GM23338 (cell line): ENCODE measurements at regions not wholly inside any gene's neighbourhood (a gene's known extent, or its start where the extent isn't known, plus 50 kb on each side); places are given as distances from the start of the nearest gene placed in this dataset.

Experiments used
- ATAC-seq: fragments of 200-7000 bp; cut with Tn5 transposase; 3 replicates; pipeline ENCODE4 v1.9.1; 2020
- DNase-seq: peaks from one replicate; pipeline ENCODE4 v3.0.0-alpha.2; 2015; ENCODE audit warnings: low spot score
- H2AFZ ChIP-seq: fragments of 200-600 bp; sonication (generic); 2 replicates; pipeline ENCODE4 v1.8.0; 2016; ENCODE audit warnings: antibody characterized with exemption, mild to moderate bottlenecking, moderate library complexity
- H3F3A ChIP-seq: fragments of 200-600 bp; sonication (generic); replicated peaks from 2 replicates; pipeline ENCODE4 v1.8.0; 2017; ENCODE audit warnings: antibody characterized with exemption, mixed run types, low read depth
- H3K27ac ChIP-seq: fragments of 200-600 bp; sonication (generic); 2 replicates; pipeline ENCODE4 v1.6.1; 2016; ENCODE audit warnings: low read depth
- H3K27me3 ChIP-seq: fragments of 200-600 bp; sonication (generic); 2 replicates; pipeline ENCODE4 v1.8.0; 2016; ENCODE audit warnings: mild to moderate bottlenecking, mixed run types, moderate library complexity; ENCODE audit not compliant: insufficient read depth
- H3K36me3 ChIP-seq: fragments of 200-600 bp; sonication (generic); 2 replicates; pipeline ENCODE4 v1.8.0; 2016; ENCODE audit warnings: mild to moderate bottlenecking; ENCODE audit not compliant: insufficient read depth
- H3K4me1 ChIP-seq: fragments of 200-600 bp; sonication (generic); 2 replicates; pipeline ENCODE4 v1.8.0; 2016; ENCODE audit warnings: mild to moderate bottlenecking, moderate library complexity; ENCODE audit not compliant: insufficient read depth
- H3K4me2 ChIP-seq: fragments of 200-600 bp; sonication (generic); 2 replicates; pipeline ENCODE4 v1.7.1; 2017; ENCODE audit warnings: mixed run types
- H3K4me3 ChIP-seq: fragments of 200-600 bp; sonication (generic); 2 replicates; pipeline ENCODE4 v1.6.1; 2016; ENCODE audit warnings: mixed run types
- H3K79me2 ChIP-seq: fragments of 200-600 bp; sonication (generic); replicated peaks from 2 replicates; pipeline ENCODE4 v1.8.0; 2017; ENCODE audit warnings: mild to moderate bottlenecking; ENCODE audit not compliant: insufficient read depth
- H3K9me2 ChIP-seq: fragments of 200-600 bp; sonication (generic); 2 replicates; pipeline ENCODE4 v1.8.0; 2017; ENCODE audit not compliant: insufficient read depth
- H4K20me1 ChIP-seq: fragments of 200-600 bp; sonication (generic); replicated peaks from 2 replicates; pipeline ENCODE4 v1.8.0; 2017; ENCODE audit warnings: mild to moderate bottlenecking; ENCODE audit not compliant: insufficient read depth
- H3K27ac Mint-ChIP-seq: 2 replicates; pipeline ENCODE4 v1.8.0; 2020; ENCODE audit warnings: inconsistent platforms, mild to moderate bottlenecking, moderate library complexity, mixed read lengths
- H3K27me3 Mint-ChIP-seq: 3 replicates; pipeline ENCODE4 v1.8.0; 2022; ENCODE audit warnings: low read depth, mild to moderate bottlenecking, moderate library complexity, mixed read lengths, inconsistent platforms; ENCODE audit not compliant: insufficient read depth, poor library complexity
- H3K36me3 Mint-ChIP-seq: 3 replicates; pipeline ENCODE4 v1.8.0; 2021; ENCODE audit warnings: low read depth, mild to moderate bottlenecking, inconsistent platforms, moderate library complexity, mixed read lengths
- H3K4me1 Mint-ChIP-seq: 3 replicates; pipeline ENCODE4 v1.8.0; 2020; ENCODE audit warnings: mild to moderate bottlenecking, inconsistent platforms, mixed read lengths
- H3K4me3 Mint-ChIP-seq: 3 replicates; pipeline ENCODE4 v1.8.0; 2021; ENCODE audit warnings: moderate library complexity, mild to moderate bottlenecking, inconsistent platforms, mixed read lengths
- H3K9me3 Mint-ChIP-seq: 3 replicates; pipeline ENCODE4 v1.8.0; 2020; ENCODE audit warnings: moderate library complexity, mild to moderate bottlenecking, inconsistent platforms, mixed read lengths
- EZH2phosphoT487 ChIP-seq: fragments of 200-600 bp; sonication (generic); IDR thresholded peaks from one replicate; pipeline ENCODE4 v1.8.1; 2018; ENCODE audit warnings: antibody characterized with exemption; ENCODE audit not compliant: unreplicated experiment
- NANOG ChIP-seq: IDR thresholded peaks from 2 replicates; pipeline ENCODE4 v1.6.1; 2016; ENCODE audit warnings: antibody characterized with exemption, borderline replicate concordance
- POLR2AphosphoS5 ChIP-seq: IDR thresholded peaks from 2 replicates; pipeline ENCODE4 v1.6.1; 2016; ENCODE audit warnings: antibody characterized with exemption, low read depth
- TF ChIP-seq, protein P1 (sequence below): IDR thresholded peaks from 2 replicates; pipeline ENCODE4 v1.6.1; 2016; ENCODE audit warnings: antibody characterized with exemption
- TF ChIP-seq, protein P2 (sequence below): fragments of 250-450 bp; sonication (Bioruptor Pico); IDR thresholded peaks from 2 replicates; pipeline ENCODE4 v1.5.0; 2020; ENCODE audit warnings: mild to moderate bottlenecking, moderate library complexity

GRCh38 chrX:69073721-69074120 lies 91.5 kb downstream of the PJA1 start:
- H2AFZ ChIP-seq, result no peak overlapping the region
- no peaks in the 10 kb centered on the region for H3K27me3 ChIP-seq
- no peak for DNase-seq
- no peak overlapping the region for H3K27ac Mint-ChIP-seq
- no peak overlapping the region for H3K4me3 Mint-ChIP-seq
- H3K4me3 ChIP-seq, result no peak overlapping the region
- no peaks in the 10 kb centered on the region for H3K36me3 ChIP-seq
- H3K79me2 ChIP-seq, result no peaks in the 10 kb centered on the region
- peaks cover 3% of the 10 kb centered on the region for H3K27me3 Mint-ChIP-seq
- TF ChIP-seq, protein P1, sequence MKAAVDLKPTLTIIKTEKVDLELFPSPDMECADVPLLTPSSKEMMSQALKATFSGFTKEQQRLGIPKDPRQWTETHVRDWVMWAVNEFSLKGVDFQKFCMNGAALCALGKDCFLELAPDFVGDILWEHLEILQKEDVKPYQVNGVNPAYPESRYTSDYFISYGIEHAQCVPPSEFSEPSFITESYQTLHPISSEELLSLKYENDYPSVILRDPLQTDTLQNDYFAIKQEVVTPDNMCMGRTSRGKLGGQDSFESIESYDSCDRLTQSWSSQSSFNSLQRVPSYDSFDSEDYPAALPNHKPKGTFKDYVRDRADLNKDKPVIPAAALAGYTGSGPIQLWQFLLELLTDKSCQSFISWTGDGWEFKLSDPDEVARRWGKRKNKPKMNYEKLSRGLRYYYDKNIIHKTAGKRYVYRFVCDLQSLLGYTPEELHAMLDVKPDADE, result no peak
- TF ChIP-seq, protein P2, sequence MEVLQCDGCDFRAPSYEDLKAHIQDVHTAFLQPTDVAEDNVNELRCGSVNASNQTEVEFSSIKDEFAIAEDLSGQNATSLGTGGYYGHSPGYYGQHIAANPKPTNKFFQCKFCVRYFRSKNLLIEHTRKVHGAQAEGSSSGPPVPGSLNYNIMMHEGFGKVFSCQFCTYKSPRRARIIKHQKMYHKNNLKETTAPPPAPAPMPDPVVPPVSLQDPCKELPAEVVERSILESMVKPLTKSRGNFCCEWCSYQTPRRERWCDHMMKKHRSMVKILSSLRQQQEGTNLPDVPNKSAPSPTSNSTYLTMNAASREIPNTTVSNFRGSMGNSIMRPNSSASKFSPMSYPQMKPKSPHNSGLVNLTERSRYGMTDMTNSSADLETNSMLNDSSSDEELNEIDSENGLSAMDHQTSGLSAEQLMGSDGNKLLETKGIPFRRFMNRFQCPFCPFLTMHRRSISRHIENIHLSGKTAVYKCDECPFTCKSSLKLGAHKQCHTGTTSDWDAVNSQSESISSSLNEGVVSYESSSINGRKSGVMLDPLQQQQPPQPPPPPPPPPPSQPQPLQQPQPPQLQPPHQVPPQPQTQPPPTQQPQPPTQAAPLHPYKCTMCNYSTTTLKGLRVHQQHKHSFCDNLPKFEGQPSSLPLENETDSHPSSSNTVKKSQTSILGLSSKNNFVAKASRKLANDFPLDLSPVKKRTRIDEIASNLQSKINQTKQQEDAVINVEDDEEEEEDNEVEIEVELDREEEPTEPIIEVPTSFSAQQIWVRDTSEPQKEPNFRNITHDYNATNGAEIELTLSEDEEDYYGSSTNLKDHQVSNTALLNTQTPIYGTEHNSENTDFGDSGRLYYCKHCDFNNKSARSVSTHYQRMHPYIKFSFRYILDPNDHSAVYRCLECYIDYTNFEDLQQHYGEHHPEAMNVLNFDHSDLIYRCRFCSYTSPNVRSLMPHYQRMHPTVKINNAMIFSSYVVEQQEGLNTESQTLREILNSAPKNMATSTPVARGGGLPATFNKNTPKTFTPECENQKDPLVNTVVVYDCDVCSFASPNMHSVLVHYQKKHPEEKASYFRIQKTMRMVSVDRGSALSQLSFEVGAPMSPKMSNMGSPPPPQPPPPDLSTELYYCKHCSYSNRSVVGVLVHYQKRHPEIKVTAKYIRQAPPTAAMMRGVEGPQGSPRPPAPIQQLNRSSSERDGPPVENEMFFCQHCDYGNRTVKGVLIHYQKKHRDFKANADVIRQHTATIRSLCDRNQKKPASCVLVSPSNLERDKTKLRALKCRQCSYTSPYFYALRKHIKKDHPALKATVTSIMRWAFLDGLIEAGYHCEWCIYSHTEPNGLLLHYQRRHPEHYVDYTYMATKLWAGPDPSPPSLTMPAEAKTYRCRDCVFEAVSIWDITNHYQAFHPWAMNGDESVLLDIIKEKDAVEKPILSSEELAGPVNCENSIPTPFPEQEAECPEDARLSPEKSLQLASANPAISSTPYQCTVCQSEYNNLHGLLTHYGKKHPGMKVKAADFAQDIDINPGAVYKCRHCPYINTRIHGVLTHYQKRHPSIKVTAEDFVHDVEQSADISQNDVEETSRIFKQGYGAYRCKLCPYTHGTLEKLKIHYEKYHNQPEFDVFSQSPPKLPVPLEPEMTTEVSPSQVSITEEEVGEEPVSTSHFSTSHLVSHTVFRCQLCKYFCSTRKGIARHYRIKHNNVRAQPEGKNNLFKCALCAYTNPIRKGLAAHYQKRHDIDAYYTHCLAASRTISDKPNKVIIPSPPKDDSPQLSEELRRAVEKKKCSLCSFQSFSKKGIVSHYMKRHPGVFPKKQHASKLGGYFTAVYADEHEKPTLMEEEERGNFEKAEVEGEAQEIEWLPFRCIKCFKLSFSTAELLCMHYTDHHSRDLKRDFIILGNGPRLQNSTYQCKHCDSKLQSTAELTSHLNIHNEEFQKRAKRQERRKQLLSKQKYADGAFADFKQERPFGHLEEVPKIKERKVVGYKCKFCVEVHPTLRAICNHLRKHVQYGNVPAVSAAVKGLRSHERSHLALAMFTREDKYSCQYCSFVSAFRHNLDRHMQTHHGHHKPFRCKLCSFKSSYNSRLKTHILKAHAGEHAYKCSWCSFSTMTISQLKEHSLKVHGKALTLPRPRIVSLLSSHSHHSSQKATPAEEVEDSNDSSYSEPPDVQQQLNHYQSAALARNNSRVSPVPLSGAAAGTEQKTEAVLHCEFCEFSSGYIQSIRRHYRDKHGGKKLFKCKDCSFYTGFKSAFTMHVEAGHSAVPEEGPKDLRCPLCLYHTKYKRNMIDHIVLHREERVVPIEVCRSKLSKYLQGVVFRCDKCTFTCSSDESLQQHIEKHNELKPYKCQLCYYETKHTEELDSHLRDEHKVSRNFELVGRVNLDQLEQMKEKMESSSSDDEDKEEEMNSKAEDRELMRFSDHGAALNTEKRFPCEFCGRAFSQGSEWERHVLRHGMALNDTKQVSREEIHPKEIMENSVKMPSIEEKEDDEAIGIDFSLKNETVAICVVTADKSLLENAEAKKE (CRISPR knock-in tag), result no peak
- TF ChIP-seq POLR2AphosphoS5 (no peak), NANOG (no peak)
- no peak overlapping the region for H3K4me2 ChIP-seq
- no peaks in the 10 kb centered on the region for H4K20me1 ChIP-seq
- no peaks in the 10 kb centered on the region for H3K9me2 ChIP-seq
- no peaks in the 10 kb centered on the region for H3F3A ChIP-seq
- H3K36me3 Mint-ChIP-seq, result no peaks in the 10 kb centered on the region
- no peaks in the 10 kb centered on the region; the same call in 2 of the 3 replicates for H3K9me3 Mint-ChIP-seq
- no peaks in the 10 kb centered on the region; the same call in 1 of the 2 replicates for H3K4me1 ChIP-seq
- no peak overlapping the region for H3K27ac ChIP-seq
- H3K4me1 Mint-ChIP-seq, result peaks cover 9% of the 10 kb centered on the region; the same call in 2 of the 3 replicates
- no peak for ATAC-seq

DNA sequence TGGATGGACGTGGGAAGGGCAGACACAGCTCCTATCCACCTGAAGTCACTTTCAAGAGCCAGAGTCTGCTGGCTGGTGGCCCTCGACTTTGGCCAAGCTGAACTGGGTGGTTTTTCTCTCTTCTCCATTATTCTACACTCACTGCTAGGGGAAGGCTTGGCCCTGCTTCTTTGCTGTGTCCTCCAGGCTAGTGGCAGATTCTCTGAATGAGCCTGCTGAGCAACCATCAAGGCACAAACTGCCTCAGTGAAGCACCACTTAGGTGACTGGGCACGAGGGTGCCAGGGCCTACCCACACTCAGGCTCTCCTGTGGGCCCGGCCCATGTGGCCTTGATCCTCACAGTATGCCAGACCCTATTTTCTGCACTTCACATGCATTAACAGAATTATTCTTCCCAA lies 92.0 kb downstream of the PJA1 start:
- H3K4me3 Mint-ChIP-seq, result no peak overlapping the region
- no peaks in the 10 kb centered on the region for H3K36me3 Mint-ChIP-seq
- H3K4me2 ChIP-seq, result no peak overlapping the region
- no peaks in the 10 kb centered on the region for H3K27me3 ChIP-seq
- peaks cover 9% of the 10 kb centered on the region; the same call in 2 of the 3 replicates for H3K4me1 Mint-ChIP-seq
- H3K4me3 ChIP-seq, result no peak overlapping the region
- ATAC-seq, result no peak
- H3F3A ChIP-seq, result no peaks in the 10 kb centered on the region
- H3K27me3 Mint-ChIP-seq, result peaks cover 3% of the 10 kb centered on the region
- no peak for DNase-seq
- no peaks in the 10 kb centered on the region for H3K4me1 ChIP-seq
- H3K36me3 ChIP-seq, result no peaks in the 10 kb centered on the region
- H2AFZ ChIP-seq, result no peak overlapping the region
- H3K27ac ChIP-seq, result no peak overlapping the region
- no peaks in the 10 kb centered on the region for H3K79me2 ChIP-seq
- H3K9me2 ChIP-seq, result no peaks in the 10 kb centered on the region
- H3K9me3 Mint-ChIP-seq, result no peaks in the 10 kb centered on the region; the same call in 2 of the 3 replicates
- H4K20me1 ChIP-seq, result no peaks in the 10 kb centered on the region
- H3K27ac Mint-ChIP-seq, result no peak overlapping the region
- no peak for TF ChIP-seq POLR2AphosphoS5
- no peak for TF ChIP-seq EZH2phosphoT487
- TF ChIP-seq, protein P2 (CRISPR knock-in tag), result no peak
